Muscle of leg (tissue), 3 donors: ENCODE measurements at regions not wholly inside any gene's neighbourhood (a gene's known extent, or its start where the extent isn't known, plus 50 kb on each side); places are given as distances from the start of the nearest gene placed in this dataset.

Experiments
- DNase-seq: peaks from one replicate; pipeline ENCODE4 v3.0.0; 2013
- H3K27ac ChIP-seq: one replicate; pipeline ENCODE4 v1.5.1; 2013; ENCODE audit warnings: mild to moderate bottlenecking, low read length, control low read depth
- H3K27me3 ChIP-seq: one replicate; pipeline ENCODE4 v1.6.1; 2013; ENCODE audit warnings: low read length; ENCODE audit not compliant: control insufficient read depth, insufficient read depth
- H3K36me3 ChIP-seq: one replicate; pipeline ENCODE4 v1.6.1; 2013; ENCODE audit warnings: low read length; ENCODE audit not compliant: control insufficient read depth, insufficient read depth
- H3K4me1 ChIP-seq: one replicate; pipeline ENCODE4 v1.6.1; 2013; ENCODE audit warnings: low read length; ENCODE audit not compliant: control insufficient read depth, insufficient read depth
- H3K4me3 ChIP-seq: one replicate; pipeline ENCODE4 v1.5.1; 2013; ENCODE audit warnings: low read length, control low read depth
- H3K9me3 ChIP-seq: replicated peaks from 2 replicates; pipeline ENCODE4 v1.6.1; 2013; ENCODE audit warnings: low read depth, low read length; ENCODE audit not compliant: control insufficient read depth
- WGBS: methylation state at CpG from one replicate; pipeline ENCODE4 v1.1.5; 2013; ENCODE audit warnings: missing lambda C conversion rate; ENCODE audit not compliant: insufficient coverage; 5-methylcytosine and 5-hydroxymethylcytosine counted together

GRCh38 chr7:73971704-73972341 lies 56.1 kb upstream of the ELN start:
- DNase-seq: no peak
- no peaks in the 10 kb centered on the region for H3K9me3 ChIP-seq

GRCh38 chr7:73972614-73973013 lies 55.4 kb upstream of the ELN start:
- no peak for DNase-seq
- 86% methylated on average over 10 of the region's 12 CpGs for WGBS
- Histone ChIP-seq H3K4me3 (no peak overlapping the region), H3K9me3 (no peaks in the 10 kb centered on the region), H3K27me3 (peaks cover 11% of the 10 kb centered on the region), H3K4me1 (peaks cover 24% of the 10 kb centered on the region), H3K36me3 (no peaks in the 10 kb centered on the region), H3K27ac (no peak overlapping the region)

More at GRCh38 chr7:73971704-73972341, 56.1 kb upstream of the ELN start:
- H3K4me1 ChIP-seq: peaks cover 16% of the 10 kb centered on the region
- H3K36me3 ChIP-seq: no peaks in the 10 kb centered on the region
- peaks cover 4% of the 10 kb centered on the region for H3K27me3 ChIP-seq
- no peak overlapping the region for H3K4me3 ChIP-seq
- WGBS: 44% methylated on average over 8 of the region's 13 CpGs
- H3K27ac ChIP-seq: no peak overlapping the region

GRCh38 chr7:73973091-73973490 lies 54.9 kb upstream of the ELN start:
- H3K27me3 ChIP-seq: peaks cover 11% of the 10 kb centered on the region
- no peak overlapping the region for H3K4me3 ChIP-seq
- no peak for DNase-seq
- no peak overlapping the region for H3K27ac ChIP-seq
- H3K4me1 ChIP-seq: peaks cover 28% of the 10 kb centered on the region
- no peaks in the 10 kb centered on the region for H3K9me3 ChIP-seq
- WGBS: 87% methylated on average over 6 of the region's 6 CpGs
- no peaks in the 10 kb centered on the region for H3K36me3 ChIP-seq

- no peak for DNase-seq
- no peaks in the 10 kb centered on the region for H3K36me3 ChIP-seq
- H3K4me1 ChIP-seq: peaks cover 37% of the 10 kb centered on the region
- peaks cover 16% of the 10 kb centered on the region for H3K27me3 ChIP-seq
- 85% methylated on average over 22 of the region's 23 CpGs for WGBS
- H3K9me3 ChIP-seq: no peaks in the 10 kb centered on the region
- H3K27ac ChIP-seq: no peak overlapping the region
- no peak overlapping the region for H3K4me3 ChIP-seq
Observed at GRCh38 chr7:73974101-73974947, 53.6 kb upstream of the ELN start.

GRCh38 chr7:73974948-73975926 lies 52.7 kb upstream of the ELN start:
- Histone ChIP-seq H3K36me3 (no peaks in the 10 kb centered on the region), H3K27ac (no peak overlapping the region), H3K4me1 (peaks cover 37% of the 10 kb centered on the region), H3K4me3 (no peak overlapping the region), H3K27me3 (peaks cover 16% of the 10 kb centered on the region), H3K9me3 (no peaks in the 10 kb centered on the region)
- DNase-seq: no peak
- WGBS: 58% methylated on average over 25 of the region's 30 CpGs

- peaks cover 26% of the 10 kb centered on the region for H3K4me1 ChIP-seq
- WGBS: 26% methylated on average over 16 of the region's 24 CpGs
- H3K4me3 ChIP-seq: no peak overlapping the region
- H3K27me3 ChIP-seq: peaks cover 14% of the 10 kb centered on the region
- no peak overlapping the region for H3K27ac ChIP-seq
- DNase-seq: peak; percentile 64
- no peaks in the 10 kb centered on the region for H3K9me3 ChIP-seq
- H3K36me3 ChIP-seq: no peaks in the 10 kb centered on the region
Observed at GRCh38 chr7:73976761-73977618, 51.0 kb upstream of the ELN start.

- Histone ChIP-seq H3K27me3 (peaks cover 17% of the 10 kb centered on the region), H3K27ac (no peak overlapping the region), H3K36me3 (no peaks in the 10 kb centered on the region), H3K4me1 (peaks cover 26% of the 10 kb centered on the region), H3K9me3 (no peaks in the 10 kb centered on the region), H3K4me3 (no peak overlapping the region)
- DNase-seq: no peak
- WGBS: 61% methylated on average over 23 of the region's 23 CpGs
Observed at GRCh38 chr7:73977619-73978618, 50.1 kb upstream of the ELN start.
